Choroid plexus epithelial cell (primary cell): ENCODE measurements at regions not wholly inside any gene's neighbourhood (a gene's known extent, or its start where the extent isn't known, plus 50 kb on each side); places are given as distances from the start of the nearest gene placed in this dataset.

Source experiments
- DNase-seq: peaks from one replicate; pipeline ENCODE4 v3.0.0-alpha.2; 2010; ENCODE audit warnings: low read depth
- H3K4me3 ChIP-seq: 2 replicates; pipeline ENCODE4 v1.5.1; 2011; ENCODE audit warnings: low read depth, mild to moderate bottlenecking, control low read depth, low read length, moderate library complexity
- CTCF ChIP-seq: conservative IDR thresholded peaks from 2 replicates; pipeline ENCODE4 v1.5.1; 2011; ENCODE audit warnings: low read depth, mild to moderate bottlenecking, control low read depth, inconsistent platforms, low read length, moderate library complexity

GRCh38 chr12:41772478-41772877 is 372.2 kb downstream of the GXYLT1 start:
- no peak overlapping the region for H3K4me3 ChIP-seq
- no peak for TF ChIP-seq CTCF
- no peak for DNase-seq

GRCh38 chr12:41769810-41770209 is 374.9 kb downstream of the GXYLT1 start:
- no peak for DNase-seq
- no peak for TF ChIP-seq CTCF

GRCh38 chr12:41768456-41768855 is 376.2 kb downstream of the GXYLT1 start:
- TF ChIP-seq CTCF: no peak
- no peak for DNase-seq
- no peak overlapping the region for H3K4me3 ChIP-seq

More at GRCh38 chr12:41769810-41770209, 374.9 kb downstream of the GXYLT1 start:
- H3K4me3 ChIP-seq: no peak overlapping the region

GRCh38 chr12:41762691-41763090 is 382.0 kb downstream of the GXYLT1 start:
- H3K4me3 ChIP-seq: no peak overlapping the region
- no peak for TF ChIP-seq CTCF
- DNase-seq: no peak

- no peak overlapping the region for H3K4me3 ChIP-seq
- no peak for DNase-seq
- TF ChIP-seq CTCF: no peak
Observed at GRCh38 chr12:41745593-41745992, 399.1 kb downstream of the GXYLT1 start.

GRCh38 chr12:41743835-41744234 is 400.8 kb downstream of the GXYLT1 start:
- DNase-seq: no peak

More at GRCh38 chr12:41743835-41744234, 400.8 kb downstream of the GXYLT1 start:
- H3K4me3 ChIP-seq: no peak overlapping the region
- TF ChIP-seq CTCF: no peak
